ENCODE measurements at regions not wholly inside any gene's neighbourhood (a gene's known extent, or its start where the extent isn't known, plus 50 kb on each side); places are given as distances from the start of the nearest gene placed in this dataset.

- no peak for TF ChIP-seq POLR2A (IDR thresholded peaks at IDR 0.05)
- TF ChIP-seq, protein P1, sequence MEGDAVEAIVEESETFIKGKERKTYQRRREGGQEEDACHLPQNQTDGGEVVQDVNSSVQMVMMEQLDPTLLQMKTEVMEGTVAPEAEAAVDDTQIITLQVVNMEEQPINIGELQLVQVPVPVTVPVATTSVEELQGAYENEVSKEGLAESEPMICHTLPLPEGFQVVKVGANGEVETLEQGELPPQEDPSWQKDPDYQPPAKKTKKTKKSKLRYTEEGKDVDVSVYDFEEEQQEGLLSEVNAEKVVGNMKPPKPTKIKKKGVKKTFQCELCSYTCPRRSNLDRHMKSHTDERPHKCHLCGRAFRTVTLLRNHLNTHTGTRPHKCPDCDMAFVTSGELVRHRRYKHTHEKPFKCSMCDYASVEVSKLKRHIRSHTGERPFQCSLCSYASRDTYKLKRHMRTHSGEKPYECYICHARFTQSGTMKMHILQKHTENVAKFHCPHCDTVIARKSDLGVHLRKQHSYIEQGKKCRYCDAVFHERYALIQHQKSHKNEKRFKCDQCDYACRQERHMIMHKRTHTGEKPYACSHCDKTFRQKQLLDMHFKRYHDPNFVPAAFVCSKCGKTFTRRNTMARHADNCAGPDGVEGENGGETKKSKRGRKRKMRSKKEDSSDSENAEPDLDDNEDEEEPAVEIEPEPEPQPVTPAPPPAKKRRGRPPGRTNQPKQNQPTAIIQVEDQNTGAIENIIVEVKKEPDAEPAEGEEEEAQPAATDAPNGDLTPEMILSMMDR (IDR thresholded peaks at IDR 0.05): no peak
Measured at GRCh38 chr13:79805317-79805716, 324.4 kb downstream of the NDFIP2 start.

Data from transverse colon (tissue), 3 donors.